ENCODE measurements at regions not wholly inside any gene's neighbourhood (a gene's known extent, or its start where the extent isn't known, plus 50 kb on each side); places are given as distances from the start of the nearest gene placed in this dataset.
"Not testable (repeated sequence)": the region's sequence is repeated elsewhere in the genome, so short reads cannot be mapped to it uniquely, and the experiment has no call there.

DNA sequence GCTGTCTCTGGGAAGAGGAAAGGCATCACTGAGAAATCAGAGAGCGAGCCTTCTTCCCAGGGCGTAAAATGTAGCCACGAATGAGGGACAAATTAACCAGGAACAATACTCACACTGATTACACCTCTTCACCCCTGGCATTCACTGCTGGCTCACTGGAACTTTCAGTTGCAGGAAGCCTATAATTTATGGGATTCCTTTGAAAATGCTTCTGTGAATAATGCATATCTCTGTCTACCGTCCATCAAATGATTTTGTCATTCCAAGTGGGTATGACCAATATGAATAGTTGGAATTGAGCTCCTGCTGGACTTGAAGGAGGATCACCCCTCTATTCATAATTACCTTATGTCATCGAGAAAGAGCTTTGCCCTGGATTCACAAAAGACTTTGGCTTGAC, 360.3 kb upstream of the FZD8 start:
- no peaks in the 10 kb centered on the region for H3K36me3 ChIP-seq (replicated peaks; ENCODE audit: insufficient read depth, low read length)
- no peak for DNase-seq
- H3K27ac ChIP-seq (ENCODE audit: low read length), result no peak overlapping the region
- no peaks in the 10 kb centered on the region for H3K79me2 ChIP-seq (ENCODE audit: low read length)
- H3K9me2 ChIP-seq (replicated peaks; ENCODE audit: insufficient read depth, low read length), result no peaks in the 10 kb centered on the region
- H2AFZ ChIP-seq (ENCODE audit: low read length), result no peak overlapping the region
- H3K9me3 ChIP-seq (replicated peaks; ENCODE audit: insufficient read depth, low read length), result no peaks in the 10 kb centered on the region
- TF ChIP-seq, protein P1, sequence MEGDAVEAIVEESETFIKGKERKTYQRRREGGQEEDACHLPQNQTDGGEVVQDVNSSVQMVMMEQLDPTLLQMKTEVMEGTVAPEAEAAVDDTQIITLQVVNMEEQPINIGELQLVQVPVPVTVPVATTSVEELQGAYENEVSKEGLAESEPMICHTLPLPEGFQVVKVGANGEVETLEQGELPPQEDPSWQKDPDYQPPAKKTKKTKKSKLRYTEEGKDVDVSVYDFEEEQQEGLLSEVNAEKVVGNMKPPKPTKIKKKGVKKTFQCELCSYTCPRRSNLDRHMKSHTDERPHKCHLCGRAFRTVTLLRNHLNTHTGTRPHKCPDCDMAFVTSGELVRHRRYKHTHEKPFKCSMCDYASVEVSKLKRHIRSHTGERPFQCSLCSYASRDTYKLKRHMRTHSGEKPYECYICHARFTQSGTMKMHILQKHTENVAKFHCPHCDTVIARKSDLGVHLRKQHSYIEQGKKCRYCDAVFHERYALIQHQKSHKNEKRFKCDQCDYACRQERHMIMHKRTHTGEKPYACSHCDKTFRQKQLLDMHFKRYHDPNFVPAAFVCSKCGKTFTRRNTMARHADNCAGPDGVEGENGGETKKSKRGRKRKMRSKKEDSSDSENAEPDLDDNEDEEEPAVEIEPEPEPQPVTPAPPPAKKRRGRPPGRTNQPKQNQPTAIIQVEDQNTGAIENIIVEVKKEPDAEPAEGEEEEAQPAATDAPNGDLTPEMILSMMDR (IDR thresholded peaks at IDR 0.05; ENCODE audit: low read length), result no peak
- H3K27me3 ChIP-seq (replicated peaks; ENCODE audit: insufficient read depth, low read length), result no peaks in the 10 kb centered on the region
- H3K4me3 ChIP-seq (ENCODE audit: low read length), result no peak overlapping the region
- no peaks in the 10 kb centered on the region for H3K4me1 ChIP-seq (ENCODE audit: low read length)
- no peaks in the 10 kb centered on the region for H3F3A ChIP-seq (ENCODE audit: insufficient read depth, low read length)
- no peak overlapping the region for H3K4me2 ChIP-seq (ENCODE audit: low read depth, low read length)
- no peaks in the 10 kb centered on the region for H4K20me1 ChIP-seq (ENCODE audit: insufficient read depth, low read length)
- no peak overlapping the region for H3K9ac ChIP-seq (ENCODE audit: low read length)

DNA sequence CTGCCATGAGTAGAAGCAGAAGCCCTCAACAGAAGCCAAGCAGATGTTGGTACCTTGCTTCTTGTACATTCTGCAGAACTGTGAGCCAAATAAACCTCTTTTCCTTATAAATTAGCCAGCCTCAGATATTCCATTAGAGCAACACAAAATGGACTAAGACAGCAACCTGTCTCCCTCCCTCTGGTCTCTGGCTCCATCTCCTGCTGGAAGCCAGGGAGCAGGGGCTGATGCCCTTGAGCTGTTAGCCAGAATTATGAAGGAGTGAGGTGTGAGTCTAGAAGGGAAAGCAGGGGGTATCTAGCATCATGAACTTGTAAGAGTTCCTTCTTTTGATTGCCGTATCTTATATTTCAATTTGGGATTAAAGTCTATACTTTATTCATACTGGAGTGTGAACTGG, 358.7 kb upstream of the FZD8 start:
- H3K9me3 ChIP-seq (replicated peaks; ENCODE audit: insufficient read depth, low read length); H3K4me3 ChIP-seq (ENCODE audit: low read length); H3K36me3 ChIP-seq (replicated peaks; ENCODE audit: insufficient read depth, low read length); H4K20me1 ChIP-seq (ENCODE audit: insufficient read depth, low read length); H3K4me1 ChIP-seq (ENCODE audit: low read length); H3K27me3 ChIP-seq (replicated peaks; ENCODE audit: insufficient read depth, low read length); H2AFZ ChIP-seq (ENCODE audit: low read length); H3K79me2 ChIP-seq (ENCODE audit: low read length); H3K9me2 ChIP-seq (replicated peaks; ENCODE audit: insufficient read depth, low read length); H3K4me2 ChIP-seq (ENCODE audit: low read depth, low read length); H3K27ac ChIP-seq (ENCODE audit: low read length); H3K9ac ChIP-seq (ENCODE audit: low read length); DNase-seq; H3F3A ChIP-seq (ENCODE audit: insufficient read depth, low read length): not testable (repeated sequence)

DNA sequence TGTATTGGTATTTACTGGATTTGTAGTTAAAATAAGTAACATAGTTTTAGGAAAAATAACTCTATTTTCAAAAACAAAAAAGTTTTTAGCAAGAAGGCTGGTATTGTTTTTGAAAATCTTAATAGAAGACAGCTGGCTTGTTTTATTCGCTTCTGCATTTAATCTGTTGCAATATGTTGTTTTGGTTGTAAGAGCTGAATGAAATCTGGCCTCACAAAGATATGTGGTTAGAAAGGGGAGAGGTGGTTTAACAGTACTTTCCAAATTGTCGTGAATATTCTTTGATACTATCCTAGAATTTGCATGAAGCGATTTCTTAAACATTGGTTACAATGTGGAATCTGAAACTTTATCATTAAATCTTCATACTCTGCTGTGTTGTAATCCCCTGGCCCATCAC, 355.9 kb upstream of the FZD8 start:
- no peaks in the 10 kb centered on the region for H4K20me1 ChIP-seq (ENCODE audit: insufficient read depth, low read length)
- no peaks in the 10 kb centered on the region for H3K9me3 ChIP-seq (replicated peaks; ENCODE audit: insufficient read depth, low read length)
- DNase-seq, result no peak
- no peaks in the 10 kb centered on the region for H3K27me3 ChIP-seq (replicated peaks; ENCODE audit: insufficient read depth, low read length)
- H3K9me2 ChIP-seq (replicated peaks; ENCODE audit: insufficient read depth, low read length), result no peaks in the 10 kb centered on the region
- no peak overlapping the region for H3K9ac ChIP-seq (ENCODE audit: low read length)
- H2AFZ ChIP-seq (ENCODE audit: low read length), result no peak overlapping the region
- H3K79me2 ChIP-seq (ENCODE audit: low read length), result no peaks in the 10 kb centered on the region
- H3F3A ChIP-seq (ENCODE audit: insufficient read depth, low read length), result no peaks in the 10 kb centered on the region
- no peaks in the 10 kb centered on the region for H3K36me3 ChIP-seq (replicated peaks; ENCODE audit: insufficient read depth, low read length)
- H3K4me1 ChIP-seq (ENCODE audit: low read length), result no peaks in the 10 kb centered on the region
- H3K4me2 ChIP-seq (ENCODE audit: low read depth, low read length), result no peak overlapping the region
- no peak for TF ChIP-seq EZH2phosphoT487 (IDR thresholded peaks at IDR 0.05; ENCODE audit: low read length)
- TF ChIP-seq, protein P1 (IDR thresholded peaks at IDR 0.05; ENCODE audit: low read length), result no peak
- TF ChIP-seq EZH2 (optimal IDR thresholded peaks at IDR 0.05; ENCODE audit: low read depth, low read length), result no peak
- no peak overlapping the region for H3K27ac ChIP-seq (ENCODE audit: low read length)
- no peak overlapping the region for H3K4me3 ChIP-seq (ENCODE audit: low read length)

DNA sequence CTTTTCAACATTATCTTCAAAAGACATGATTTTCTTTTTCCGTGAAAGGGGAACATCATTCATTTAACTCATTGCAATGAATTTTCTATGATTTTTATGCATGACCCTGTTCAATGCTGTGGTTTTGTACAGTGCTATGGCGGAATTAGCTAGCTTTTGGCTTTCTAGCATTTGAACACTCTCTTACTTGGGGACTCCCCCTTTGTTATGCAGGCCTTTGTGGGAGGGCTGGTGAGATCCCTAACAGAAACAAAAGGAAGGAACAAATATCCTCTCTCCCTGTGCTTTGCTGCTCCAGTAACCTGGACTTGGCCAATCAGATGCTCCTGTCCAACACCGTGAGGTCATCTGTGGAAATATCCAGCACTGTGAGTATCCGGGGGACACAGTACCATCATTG, 353.4 kb upstream of the FZD8 start:
- no peak overlapping the region for H3K9ac ChIP-seq (ENCODE audit: low read length)
- no peaks in the 10 kb centered on the region for H3K9me3 ChIP-seq (replicated peaks; ENCODE audit: insufficient read depth, low read length)
- no peaks in the 10 kb centered on the region for H4K20me1 ChIP-seq (ENCODE audit: insufficient read depth, low read length)
- no peak for DNase-seq
- no peaks in the 10 kb centered on the region for H3F3A ChIP-seq (ENCODE audit: insufficient read depth, low read length)
- no peak for TF ChIP-seq EZH2 (optimal IDR thresholded peaks at IDR 0.05; ENCODE audit: low read depth, low read length)
- TF ChIP-seq EZH2phosphoT487 (IDR thresholded peaks at IDR 0.05; ENCODE audit: low read length), result no peak
- TF ChIP-seq, protein P1 (IDR thresholded peaks at IDR 0.05; ENCODE audit: low read length), result no peak
- H3K4me3 ChIP-seq (ENCODE audit: low read length), result no peak overlapping the region
- H3K4me2 ChIP-seq (ENCODE audit: low read depth, low read length), result no peak overlapping the region
- H3K27me3 ChIP-seq (replicated peaks; ENCODE audit: insufficient read depth, low read length), result no peaks in the 10 kb centered on the region
- no peaks in the 10 kb centered on the region for H3K36me3 ChIP-seq (replicated peaks; ENCODE audit: insufficient read depth, low read length)
- H3K4me1 ChIP-seq (ENCODE audit: low read length), result peaks cover 9% of the 10 kb centered on the region; the same call in 1 of the 2 replicates
- H3K79me2 ChIP-seq (ENCODE audit: low read length), result no peaks in the 10 kb centered on the region
- no peak overlapping the region for H2AFZ ChIP-seq (ENCODE audit: low read length)
- H3K27ac ChIP-seq (ENCODE audit: low read length), result no peak overlapping the region
- H3K9me2 ChIP-seq (replicated peaks; ENCODE audit: insufficient read depth, low read length), result no peaks in the 10 kb centered on the region

Measured in MM.1S (cell line).